A549 (cell line): ENCODE measurements at regions not wholly inside any gene's neighbourhood (a gene's known extent, or its start where the extent isn't known, plus 50 kb on each side); places are given as distances from the start of the nearest gene placed in this dataset.

ENCODE experiments used
- ATAC-seq, 2 experiments: fragments of 200-7000 bp in 1 of 2; fragments of >200 bp in 1 of 2; cut with Nextera tagmentation in 1 of 2; cut with Tn5 transposase in 1 of 2; 3 replicates each; pipeline versions ENCODE4 v1.8.0 to v1.9.1; 2018 to 2020; ENCODE audit warnings: mild to moderate bottlenecking in 1 of 2, moderate library complexity in 1 of 2
- CTCF ChIA-PET: fragments of 300-600 bp; sonication (Branson Sonifier 250); formaldehyde crosslinking; extraction: SDS; loops from one replicate; lab custom pipeline; 2021; ENCODE audit warnings: antibody characterized with exemption, inconsistent platforms; lab: Yijun Ruan, JAX
- POLR2A ChIA-PET: fragments of 350-600 bp; formaldehyde crosslinking; extraction: SDS; loops from one replicate; lab custom pipeline; 2021; ENCODE audit warnings: antibody characterized with exemption, inconsistent platforms; lab: Yijun Ruan, JAX
- DNase-seq, 2 experiments: peaks; one replicate each; pipeline versions ENCODE4 v3.0.0 to v3.0.0-alpha.2; 2011 to 2016; ENCODE audit warnings: low read depth in 1 of 2, low spot score in 1 of 2
- FAIRE-seq: peaks from 2 replicates; lab custom pipeline; 2011; peaks lifted over from hg19 to GRCh38; lab: Jason Lieb, UNC
- H3K27ac ChIP-seq, 2 experiments: fragments of >200 bp; sonication (Bioruptor Twin); formaldehyde crosslinking; 3 replicates each; pipeline ENCODE4 v1.5.1; 2016 to 2017
- H3K4me1 ChIP-seq: fragments of >200 bp; sonication (Bioruptor Twin); formaldehyde crosslinking; 3 replicates; pipeline ENCODE4 v1.6.1; 2016
- H3K4me2 ChIP-seq: fragments of >200 bp; sonication (Bioruptor Twin); formaldehyde crosslinking; 3 replicates; pipeline ENCODE4 v1.6.1; 2016
- H3K4me3 ChIP-seq: fragments of >200 bp; sonication (Bioruptor Twin); formaldehyde crosslinking; 3 replicates; pipeline ENCODE4 v1.5.1; 2016
- H3K9me3 ChIP-seq: fragments of >200 bp; sonication (Bioruptor Twin); formaldehyde crosslinking; 3 replicates; pipeline ENCODE4 v1.6.1; 2016
- BCL3 ChIP-seq: fragments of >200 bp; sonication (Bioruptor Twin); formaldehyde crosslinking; IDR thresholded peaks from 3 replicates; pipeline ENCODE4 v1.6.1; 2016
- BHLHE40 ChIP-seq: IDR thresholded peaks from 2 replicates; pipeline ENCODE4 v1.6.1; 2012; ENCODE audit warnings: low read depth, low read length, inconsistent platforms
- CBX2 ChIP-seq: fragments of 200-600 bp; sonication (generic); IDR thresholded peaks from 2 replicates; pipeline ENCODE4 v1.6.1; 2016; ENCODE audit warnings: low read depth, mild to moderate bottlenecking, borderline replicate concordance
- E2F6 ChIP-seq: IDR thresholded peaks from 2 replicates; pipeline ENCODE4 v1.6.1; 2012; ENCODE audit warnings: low read depth, borderline replicate concordance
- ELK1 ChIP-seq: fragments of 150-350 bp; IDR thresholded peaks from 2 replicates; pipeline ENCODE4 v1.6.1; 2014; ENCODE audit warnings: low read depth, mild to moderate bottlenecking, low read length
- EP300 ChIP-seq, 2 experiments: fragments of >200 bp; sonication (Bioruptor Twin); formaldehyde crosslinking; IDR thresholded peaks; 2 replicates in 1 of 2; 3 replicates in 1 of 2; pipeline ENCODE4 v1.6.1; 2016 to 2017
- FOSB ChIP-seq: fragments of 250-450 bp; sonication (Bioruptor Pico); IDR thresholded peaks from 2 replicates; pipeline ENCODE4 v1.5.0; 2020; ENCODE audit warnings: mild to moderate bottlenecking, moderate library complexity
- HDAC2 ChIP-seq: fragments of 200-600 bp; sonication (generic); IDR thresholded peaks from 2 replicates; pipeline ENCODE4 v1.6.1; 2016
- HEYL ChIP-seq: fragments of 250-450 bp; sonication (Bioruptor Pico); IDR thresholded peaks from 2 replicates; pipeline ENCODE4 v1.8.0; 2021; ENCODE audit warnings: mild to moderate bottlenecking, moderate library complexity
- HMGXB4 ChIP-seq: fragments of 250-450 bp; sonication (Bioruptor Pico); IDR thresholded peaks from 2 replicates; pipeline ENCODE4 v1.5.0; 2021; ENCODE audit warnings: mild to moderate bottlenecking, moderate library complexity, borderline replicate concordance
- HOXB5 ChIP-seq: fragments of 250-450 bp; sonication (Bioruptor Pico); IDR thresholded peaks from 2 replicates; pipeline ENCODE4 v1.5.0; 2020; ENCODE audit warnings: mild to moderate bottlenecking, moderate library complexity
- JUN ChIP-seq, 2 experiments: fragments of >200 bp; sonication (Bioruptor Twin); formaldehyde crosslinking; IDR thresholded peaks; 2 replicates in 1 of 2; 3 replicates in 1 of 2; pipeline ENCODE4 v1.6.1; 2016 to 2017
- JUNB ChIP-seq: fragments of >200 bp; sonication (Bioruptor Twin); formaldehyde crosslinking; IDR thresholded peaks from 2 replicates; pipeline ENCODE4 v1.6.1; 2016
- KDM1A ChIP-seq: fragments of 200-600 bp; sonication (generic); IDR thresholded peaks from 2 replicates; pipeline ENCODE4 v1.6.1; 2016; ENCODE audit warnings: low read depth, mild to moderate bottlenecking
- KDM5A ChIP-seq: fragments of 200-600 bp; sonication (generic); IDR thresholded peaks from 2 replicates; pipeline ENCODE4 v1.6.1; 2016; ENCODE audit warnings: antibody characterized with exemption, mild to moderate bottlenecking
- MAFK ChIP-seq: fragments of 450-650 bp; IDR thresholded peaks from 2 replicates; pipeline ENCODE4 v1.6.1; 2014; ENCODE audit not compliant: partially characterized antibody
- MAX ChIP-seq: IDR thresholded peaks from 2 replicates; pipeline ENCODE4 v1.6.1; 2012
- NPAS2 ChIP-seq: fragments of 250-450 bp; sonication (Bioruptor Pico); IDR thresholded peaks from 2 replicates; pipeline ENCODE4 v1.8.0; 2022; ENCODE audit warnings: mild to moderate bottlenecking, moderate library complexity, borderline replicate concordance
- NR3C1 ChIP-seq: fragments of >200 bp; sonication (Bioruptor Twin); formaldehyde crosslinking; IDR thresholded peaks from 3 replicates; pipeline ENCODE4 v1.6.1; 2017
- POLR2A ChIP-seq: IDR thresholded peaks from 2 replicates; pipeline ENCODE4 v1.6.1; 2012; ENCODE audit warnings: mild to moderate bottlenecking, low read length
- RFX5 ChIP-seq: fragments of 450-650 bp; IDR thresholded peaks from 2 replicates; pipeline ENCODE4 v1.7.1; 2014; ENCODE audit warnings: antibody characterized with exemption, mild to moderate bottlenecking, moderate library complexity
- RNF2 ChIP-seq: fragments of 200-600 bp; sonication (generic); IDR thresholded peaks from 2 replicates; pipeline ENCODE4 v1.6.1; 2016; ENCODE audit warnings: low read depth, mild to moderate bottlenecking, antibody characterized with exemption, moderate library complexity, borderline replicate concordance
- SREBF2 ChIP-seq: fragments of 450-650 bp; IDR thresholded peaks from 2 replicates; pipeline ENCODE4 v1.6.1; 2014; ENCODE audit warnings: mild to moderate bottlenecking, moderate library complexity
- USF2 ChIP-seq: fragments of 450-650 bp; IDR thresholded peaks from 2 replicates; pipeline ENCODE4 v1.6.1; 2014; ENCODE audit warnings: antibody characterized with exemption
- ZFP36 ChIP-seq: fragments of 450-650 bp; IDR thresholded peaks from 2 replicates; pipeline ENCODE4 v1.6.1; 2014; ENCODE audit warnings: borderline replicate concordance; ENCODE audit not compliant: partially characterized antibody
- ZSCAN20 ChIP-seq: fragments of 250-450 bp; sonication (Bioruptor Pico); IDR thresholded peaks from 2 replicates; pipeline ENCODE4 v1.8.0; 2022; ENCODE audit warnings: mild to moderate bottlenecking, moderate library complexity
- WGBS: methylation state at CpG from one replicate; pipeline ENCODE4 v1.1.6; 2017; ENCODE audit errors: missing lambda C conversion rate; 5-methylcytosine and 5-hydroxymethylcytosine counted together

GRCh38 chr12:58633479-58633878 lies 286.8 kb downstream of the LRIG3 start:
- FAIRE-seq: peak; percentile 7
- DNase-seq: no peak
- TF ChIP-seq BCL3 (no peak), JUN (IDR thresholded peaks at IDR 0.05) (no peak), KDM5A (no peak), HEYL (CRISPR knock-in tag) (no peak), E2F6 (no peak), MAFK (no peak), KDM1A (no peak), HDAC2 (no peak), FOSB (no peak), CBX2 (no peak), RNF2 (no peak), HMGXB4 (CRISPR knock-in tag) (no peak), RFX5 (no peak), BHLHE40 (no peak), ZSCAN20 (no peak), NR3C1 (no peak), ZFP36 (no peak), JUNB (no peak), MAX (no peak), EP300 (IDR thresholded peaks at IDR 0.05) (no peak)
- H3K27ac ChIP-seq: no peak overlapping the region
- CTCF ChIA-PET: no interaction called here
- no peak for ATAC-seq
- H3K4me3 ChIP-seq: no peak overlapping the region
- no peaks in the 10 kb centered on the region; the same call in 2 of the 3 replicates for H3K9me3 ChIP-seq
- H3K4me2 ChIP-seq: no peak overlapping the region
- POLR2A ChIA-PET: no interaction called here
- no peaks in the 10 kb centered on the region for H3K4me1 ChIP-seq

- no peak for FAIRE-seq
- H3K4me1 ChIP-seq: no peaks in the 10 kb centered on the region
- H3K4me3 ChIP-seq: no peak overlapping the region
- no peak for DNase-seq
- CTCF ChIA-PET: no interaction called here
- POLR2A ChIA-PET: no interaction called here
- H3K9me3 ChIP-seq: no peaks in the 10 kb centered on the region; the same call in 2 of the 3 replicates
- no peak overlapping the region for H3K27ac ChIP-seq
- no peak for TF ChIP-seq USF2
- no peak for TF ChIP-seq HEYL (CRISPR knock-in tag)
- TF ChIP-seq NPAS2 (CRISPR knock-in tag): no peak
- no peak for TF ChIP-seq POLR2A
- no peak for TF ChIP-seq ELK1
- no peak for TF ChIP-seq SREBF2
- TF ChIP-seq HOXB5 (CRISPR knock-in tag): no peak
- no peak for TF ChIP-seq MAFK
- 46% methylated on average over 4 of the region's 4 CpGs for WGBS
- H3K4me2 ChIP-seq: no peak overlapping the region
- ATAC-seq: no peak
These were observed 280.9 kb downstream of the LRIG3 start for GRCh38 chr12:58639318-58639934.
